ENCODE measurements at regions not wholly inside any gene's neighbourhood (a gene's known extent, or its start where the extent isn't known, plus 50 kb on each side); places are given as distances from the start of the nearest gene placed in this dataset.
"Not testable (repeated sequence)": the region's sequence is repeated elsewhere in the genome, so short reads cannot be mapped to it uniquely, and the experiment has no call there.

DNA sequence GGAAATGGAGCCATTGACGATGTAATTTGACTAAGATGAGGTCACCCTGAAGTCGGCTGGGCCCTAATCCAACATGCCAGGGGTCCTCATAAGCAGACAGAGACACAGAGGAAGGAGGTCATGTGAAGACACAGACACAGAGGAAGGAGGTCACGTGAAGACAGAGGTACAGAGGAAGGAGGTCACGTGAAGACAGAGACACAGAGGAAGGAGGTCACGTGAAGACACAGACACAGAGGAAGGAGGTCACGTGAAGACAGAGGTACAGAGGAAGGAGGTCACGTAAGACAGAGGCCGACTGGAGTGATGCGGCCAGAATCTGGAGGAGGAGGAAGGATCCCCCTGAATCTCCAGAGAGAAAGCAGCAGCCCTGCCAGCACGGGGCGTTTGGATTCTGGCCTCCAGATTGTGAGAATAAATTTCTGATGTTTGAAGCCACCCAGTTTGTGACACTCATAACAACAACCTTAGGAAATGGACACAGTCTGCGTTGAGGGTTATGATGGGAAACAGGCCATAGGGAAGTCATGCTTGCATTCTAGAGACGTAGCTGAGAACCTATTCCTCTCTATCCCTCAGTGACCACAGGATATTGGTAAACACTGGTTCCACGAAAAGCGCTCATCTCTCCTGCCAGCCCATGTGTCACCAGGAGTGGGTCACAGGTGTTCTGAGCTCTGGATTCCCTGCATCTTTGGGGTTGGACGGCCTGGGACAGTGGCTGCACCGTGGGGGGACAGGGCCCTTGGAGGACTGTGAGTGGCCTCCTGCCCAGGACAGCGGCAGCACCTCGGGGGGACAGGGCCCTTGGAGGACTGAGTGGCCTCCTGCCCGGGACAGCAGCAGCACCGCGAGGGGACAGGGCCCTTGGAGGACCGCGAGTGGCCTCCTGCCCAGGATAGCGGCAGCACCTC, 108.5 kb downstream of the SOX1 start:
- Mint-ChIP-seq H3K4me3 (no peak overlapping the region), H3K4me1 (no peaks in the 10 kb centered on the region), H3K36me3 (ENCODE audit: low read depth) (no peaks in the 10 kb centered on the region), H3K27me3 (no peaks in the 10 kb centered on the region), H3K27ac (no peak overlapping the region), H3K9me3 (no peaks in the 10 kb centered on the region)
- intact Hi-C loops (cut with micrococcal nuclease), result no loop called here
- no peak for DNase-seq

DNA sequence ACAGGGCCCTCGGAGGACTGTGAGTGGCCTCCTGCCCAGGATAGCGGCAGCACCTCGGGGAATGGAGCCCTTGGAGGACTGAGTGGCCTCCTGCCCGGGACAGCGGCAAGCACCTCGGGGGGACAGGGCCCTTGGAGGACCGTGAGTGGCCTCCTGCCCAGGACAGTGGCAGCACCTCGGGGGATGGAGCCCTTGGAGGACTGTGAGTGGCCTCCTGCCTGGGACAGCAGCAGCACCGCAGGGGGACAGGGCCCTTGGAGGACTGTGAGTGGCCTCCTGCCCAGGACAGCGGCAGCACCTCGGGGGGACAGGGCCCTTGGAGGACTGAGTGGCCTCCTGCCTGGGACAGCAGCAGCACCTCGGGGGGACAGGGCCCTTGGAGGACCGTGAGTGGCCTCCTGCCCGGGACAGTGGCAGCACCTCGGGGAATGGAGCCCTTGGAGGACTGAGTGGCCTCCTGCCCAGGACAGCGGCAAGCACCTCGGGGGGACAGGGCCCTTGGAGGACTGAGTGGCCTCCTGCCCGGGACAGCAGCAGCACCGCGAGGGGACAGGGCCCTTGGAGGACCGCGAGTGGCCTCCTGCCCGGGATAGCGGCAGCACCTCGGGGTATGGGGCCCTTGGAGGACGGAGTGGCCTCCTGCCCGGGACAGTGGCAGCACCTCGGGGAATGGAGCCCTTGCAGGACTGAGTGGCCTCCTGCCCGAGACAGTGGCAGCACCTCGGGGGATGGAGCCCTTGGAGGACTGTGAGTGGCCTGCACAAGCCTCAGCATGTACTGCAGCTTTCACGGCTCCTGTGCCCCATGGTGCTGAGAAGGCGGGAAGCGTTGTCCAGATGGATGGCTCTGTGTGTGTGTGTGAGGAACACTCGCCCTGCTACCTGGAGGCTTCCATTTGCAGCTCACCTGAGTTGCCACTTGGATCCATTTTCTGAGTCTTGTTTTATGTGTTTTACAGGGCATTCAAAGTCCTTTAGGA, 109.5 kb downstream of the SOX1 start:
- DNase-seq; H3K27ac Mint-ChIP-seq; H3K27me3 Mint-ChIP-seq; H3K36me3 Mint-ChIP-seq (ENCODE audit: low read depth); H3K9me3 Mint-ChIP-seq; H3K4me3 Mint-ChIP-seq; intact Hi-C loops (cut with micrococcal nuclease); H3K4me1 Mint-ChIP-seq: not testable (repeated sequence)

DNA sequence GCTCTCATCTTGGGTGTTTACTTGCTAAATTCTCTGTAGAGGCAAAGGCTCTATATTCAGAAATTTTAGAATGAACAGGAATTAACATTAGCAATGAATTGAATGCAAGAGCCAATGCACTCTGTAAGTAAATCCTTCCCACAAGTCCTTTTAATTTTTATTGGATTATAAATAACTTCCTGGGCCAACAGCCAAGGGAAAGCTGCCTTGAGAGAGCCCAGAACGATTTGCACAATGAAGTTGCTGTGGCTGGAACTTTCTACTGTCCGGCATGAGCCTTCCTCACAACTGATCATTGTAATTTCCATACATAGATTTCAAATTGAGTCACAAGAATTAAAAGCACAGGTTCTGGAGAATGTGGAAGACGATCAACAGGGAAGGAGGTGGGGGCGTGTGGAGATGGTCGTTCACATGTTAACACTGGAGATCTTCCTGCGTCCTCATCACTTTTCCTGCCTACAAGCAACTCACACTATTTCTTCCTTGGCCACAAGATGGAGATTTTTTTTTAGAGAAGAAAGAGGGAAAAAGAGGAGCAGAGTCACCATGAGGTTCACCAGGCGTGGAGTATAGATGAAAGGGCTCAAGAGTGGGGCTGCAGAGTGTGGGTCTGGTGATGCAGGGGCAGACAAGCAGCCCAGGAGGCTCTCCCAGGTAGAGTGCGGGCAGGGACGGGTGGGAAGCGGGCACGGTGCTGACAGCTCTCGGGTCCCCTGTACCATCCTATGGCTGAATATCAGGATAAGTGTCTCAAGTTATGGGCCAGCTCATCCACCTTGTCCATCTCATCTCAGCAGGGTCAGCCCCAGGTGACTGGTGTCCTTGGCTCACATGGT, 110.7 kb downstream of the SOX1 start:
- no peak for DNase-seq
- no peak overlapping the region for H3K27ac Mint-ChIP-seq
- no peaks in the 10 kb centered on the region for H3K9me3 Mint-ChIP-seq
- H3K27me3 Mint-ChIP-seq, result no peaks in the 10 kb centered on the region
- no peaks in the 10 kb centered on the region for H3K4me1 Mint-ChIP-seq
- no peak overlapping the region for H3K4me3 Mint-ChIP-seq
- intact Hi-C loops (cut with micrococcal nuclease), result no loop called here
- no peaks in the 10 kb centered on the region for H3K36me3 Mint-ChIP-seq (ENCODE audit: low read depth)

DNA sequence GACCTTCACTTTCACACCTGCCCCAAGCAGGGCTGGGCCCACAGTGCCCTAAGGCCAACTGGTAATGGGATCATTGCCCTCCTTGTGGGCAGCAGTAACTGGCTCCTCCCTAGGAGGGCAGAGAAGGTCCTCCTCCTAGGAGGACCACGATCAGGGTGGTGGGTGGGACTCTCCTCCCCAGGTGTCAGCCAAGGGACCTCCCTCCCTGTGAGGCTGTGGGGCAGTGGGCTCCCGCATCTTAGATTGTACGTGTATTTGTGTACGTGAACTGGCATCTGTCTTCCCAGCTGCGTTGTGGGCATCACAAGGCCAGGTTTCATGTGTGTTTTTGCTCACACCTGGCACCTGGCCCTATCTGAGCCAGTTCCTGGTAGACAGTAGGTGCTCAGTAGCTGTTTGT, 111.8 kb downstream of the SOX1 start:
- no peak for DNase-seq
- intact Hi-C loops (cut with micrococcal nuclease), result no loop called here
- H3K4me1 Mint-ChIP-seq, result no peaks in the 10 kb centered on the region

DNA sequence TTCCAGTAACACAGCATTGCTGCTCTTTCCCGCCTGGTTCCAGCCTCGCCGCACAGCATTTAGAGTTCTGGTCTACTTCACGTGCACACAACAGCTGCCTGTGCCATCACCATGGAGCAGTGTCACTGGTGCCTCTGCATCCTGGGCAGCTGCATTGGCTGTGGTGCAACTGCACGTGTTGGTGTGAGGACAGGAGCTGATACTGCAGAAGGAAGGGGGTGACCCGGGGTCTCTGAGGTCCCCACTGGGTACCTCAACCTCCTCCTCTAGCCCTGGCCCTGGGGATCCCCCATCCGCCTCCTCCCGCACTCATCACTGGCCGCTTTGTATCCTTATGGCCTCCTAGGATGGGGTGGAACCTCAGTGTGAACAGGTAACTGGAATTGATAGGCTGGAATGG, 112.5 kb downstream of the SOX1 start:
- Mint-ChIP-seq H3K27me3 (no peaks in the 10 kb centered on the region), H3K36me3 (ENCODE audit: low read depth) (no peaks in the 10 kb centered on the region), H3K9me3 (no peaks in the 10 kb centered on the region), H3K27ac (no peak overlapping the region), H3K4me3 (no peak overlapping the region), H3K4me1 (no peaks in the 10 kb centered on the region)
- DNase-seq, result no peak
- intact Hi-C loops (cut with micrococcal nuclease), result no loop called here

More for the DNA sequence above, 111.8 kb downstream of the SOX1 start:
- Mint-ChIP-seq H3K27ac (no peak overlapping the region), H3K36me3 (ENCODE audit: low read depth) (no peaks in the 10 kb centered on the region), H3K4me3 (no peak overlapping the region), H3K9me3 (no peaks in the 10 kb centered on the region), H3K27me3 (no peaks in the 10 kb centered on the region)

DNA sequence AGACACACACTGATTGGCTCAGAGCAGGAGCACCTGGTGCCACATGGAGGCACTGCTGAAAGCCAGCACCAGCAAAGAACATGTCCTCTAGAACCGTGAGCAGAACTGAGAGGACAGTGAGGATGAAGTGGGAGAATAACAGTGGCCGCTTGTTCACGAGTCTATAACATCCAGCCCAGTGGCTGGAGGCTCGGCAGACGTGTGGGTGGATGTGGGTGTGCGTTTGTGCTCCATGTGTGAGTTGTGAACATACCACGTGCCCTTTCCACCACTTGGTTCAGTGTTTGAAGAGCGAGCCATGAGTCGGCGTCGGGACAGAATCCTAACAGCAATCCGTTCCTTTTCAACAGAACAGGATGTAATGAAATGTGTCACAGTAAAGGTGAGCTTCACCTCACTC, 113.0 kb downstream of the SOX1 start:
- Mint-ChIP-seq H3K27me3 (no peaks in the 10 kb centered on the region), H3K4me3 (no peak overlapping the region), H3K36me3 (ENCODE audit: low read depth) (no peaks in the 10 kb centered on the region), H3K4me1 (no peaks in the 10 kb centered on the region), H3K27ac (no peak overlapping the region), H3K9me3 (no peaks in the 10 kb centered on the region)
- no peak for DNase-seq
- intact Hi-C loops (cut with micrococcal nuclease), result no loop called here

DNA sequence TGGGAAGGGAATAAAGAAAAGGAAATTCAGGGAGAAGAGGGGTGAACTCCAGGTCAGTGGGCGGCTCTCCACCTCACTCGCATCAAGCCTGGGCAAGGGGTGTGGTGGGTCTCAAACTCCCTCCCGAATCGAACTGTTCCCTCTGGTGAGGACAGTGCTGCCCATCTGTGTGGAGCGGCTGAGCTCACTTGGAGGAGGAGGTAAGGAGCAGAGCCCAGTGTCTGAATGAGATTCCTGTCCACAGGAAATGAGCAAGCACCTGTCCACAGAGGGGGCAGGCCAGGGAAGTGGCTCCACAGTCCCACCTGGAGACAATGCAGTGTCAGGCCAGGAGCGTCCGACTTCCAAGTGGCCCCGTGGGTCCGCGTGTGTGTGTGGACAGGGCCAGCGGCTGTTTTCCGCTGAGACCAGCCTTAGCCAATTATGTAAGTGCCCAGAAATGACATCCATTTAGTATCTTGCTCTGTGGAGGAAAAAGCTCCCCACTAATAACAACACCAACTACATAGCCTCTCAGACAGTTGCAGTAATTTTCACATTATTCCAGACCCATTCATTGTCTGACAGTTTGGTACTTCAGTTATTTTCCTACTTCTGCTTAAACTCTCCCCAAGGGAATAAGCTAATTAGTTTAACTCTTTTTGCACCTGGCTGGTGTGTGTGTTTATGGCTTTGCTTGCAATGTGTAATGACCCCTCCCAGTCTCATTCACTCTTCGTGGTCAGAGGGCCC, 114.6 kb downstream of the SOX1 start:
- no peak overlapping the region for H3K27ac Mint-ChIP-seq
- H3K4me3 Mint-ChIP-seq, result no peak overlapping the region
- H3K4me1 Mint-ChIP-seq, result no peaks in the 10 kb centered on the region
- H3K27me3 Mint-ChIP-seq, result no peaks in the 10 kb centered on the region
- no peaks in the 10 kb centered on the region for H3K9me3 Mint-ChIP-seq
- no peak for DNase-seq
- intact Hi-C loops (cut with micrococcal nuclease), result no loop called here
- no peaks in the 10 kb centered on the region for H3K36me3 Mint-ChIP-seq (ENCODE audit: low read depth)

DNA sequence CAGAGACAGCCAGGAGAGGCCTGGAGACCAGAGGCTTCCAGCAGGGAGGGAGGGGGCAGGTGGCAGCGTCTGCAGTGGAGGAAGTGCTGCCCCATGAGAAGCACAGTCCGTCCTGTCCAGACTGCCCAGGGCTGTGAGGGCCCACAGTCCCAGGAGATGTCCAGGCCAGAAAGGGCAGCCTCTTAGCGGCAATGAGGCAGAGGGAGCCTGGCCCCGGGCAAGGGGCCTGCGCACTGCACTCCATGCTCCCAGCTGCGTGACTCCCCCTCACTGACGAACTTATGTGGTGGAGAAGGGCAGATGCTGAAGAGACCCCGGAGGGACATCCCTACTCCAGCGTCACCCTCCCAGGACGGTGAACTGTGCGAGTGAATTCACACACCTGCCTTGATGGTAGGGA, 115.3 kb downstream of the SOX1 start:
- intact Hi-C loops (cut with micrococcal nuclease), result no loop called here
- Mint-ChIP-seq H3K27ac (no peak overlapping the region), H3K4me3 (no peak overlapping the region), H3K9me3 (no peaks in the 10 kb centered on the region), H3K36me3 (ENCODE audit: low read depth) (no peaks in the 10 kb centered on the region), H3K4me1 (no peaks in the 10 kb centered on the region), H3K27me3 (no peaks in the 10 kb centered on the region)
- no peak for DNase-seq

DNA sequence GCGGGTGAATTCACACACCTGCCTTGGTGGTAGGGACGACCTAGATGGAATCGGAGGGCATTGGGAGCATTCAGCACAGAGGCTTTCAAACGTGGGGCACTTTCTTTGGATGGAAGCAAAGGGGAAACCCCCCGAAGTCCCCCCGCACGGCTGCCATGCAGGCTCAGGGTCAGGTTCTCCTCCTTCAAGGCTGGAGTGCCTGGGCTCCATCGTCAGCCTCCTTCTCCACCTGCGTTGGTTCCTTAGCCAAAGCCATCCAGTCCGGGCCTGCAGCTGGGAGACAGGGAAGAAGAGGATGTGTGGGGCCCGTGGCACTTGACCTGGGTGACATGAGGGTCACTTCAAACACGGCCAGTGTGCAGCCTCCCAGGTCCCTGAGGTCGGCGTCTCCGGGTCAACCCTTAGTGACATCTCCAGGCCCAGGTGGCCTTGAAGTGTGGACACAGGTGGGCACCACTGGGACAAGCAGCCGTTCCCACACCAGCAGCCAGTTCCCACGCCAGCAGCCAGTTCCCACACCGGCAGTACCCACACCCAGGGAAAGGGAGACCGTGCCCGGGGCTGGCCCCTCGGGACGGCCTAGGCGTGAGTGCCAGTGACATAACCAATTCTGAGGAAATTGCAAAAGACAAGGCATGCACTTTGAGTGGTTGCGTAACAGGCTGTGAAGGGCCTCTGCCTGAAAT, 116.0 kb downstream of the SOX1 start:
- Mint-ChIP-seq H3K27me3 (no peaks in the 10 kb centered on the region), H3K27ac (no peak overlapping the region), H3K36me3 (ENCODE audit: low read depth) (no peaks in the 10 kb centered on the region), H3K9me3 (no peaks in the 10 kb centered on the region), H3K4me3 (no peak overlapping the region), H3K4me1 (no peaks in the 10 kb centered on the region)
- intact Hi-C loops (cut with micrococcal nuclease), result no loop called here
- DNase-seq, result no peak

DNA sequence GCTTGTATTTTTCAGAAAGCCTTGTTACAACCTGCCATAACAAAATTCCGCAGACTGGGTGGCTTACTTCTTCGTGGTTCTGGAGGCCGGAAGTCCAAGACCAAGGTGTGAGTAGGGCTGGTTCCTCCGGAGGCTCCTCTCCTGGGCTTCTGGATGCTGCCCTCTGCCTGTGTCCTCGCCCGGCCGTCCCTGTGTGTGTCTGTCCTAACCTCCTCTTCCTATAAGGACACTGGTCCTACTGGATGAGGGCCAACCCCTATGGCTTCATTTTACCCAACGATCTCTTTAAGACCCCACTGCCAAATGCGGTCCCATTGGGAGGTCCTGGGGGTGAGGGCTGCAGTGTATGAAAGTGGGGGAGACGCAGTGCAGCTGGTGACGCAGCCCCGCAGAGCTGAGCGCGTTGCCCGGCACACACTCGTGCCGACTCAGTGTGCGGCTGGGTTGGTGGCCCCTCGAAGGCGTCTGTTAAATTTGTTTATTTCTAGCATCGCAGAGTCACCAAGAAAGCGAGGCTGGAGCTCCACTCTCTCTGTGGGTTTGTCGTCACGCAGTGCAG, 116.7 kb downstream of the SOX1 start:
- Mint-ChIP-seq H3K9me3 (no peaks in the 10 kb centered on the region), H3K36me3 (ENCODE audit: low read depth) (no peaks in the 10 kb centered on the region), H3K4me3 (no peak overlapping the region), H3K4me1 (no peaks in the 10 kb centered on the region), H3K27me3 (no peaks in the 10 kb centered on the region), H3K27ac (no peak overlapping the region)
- no peak for DNase-seq
- intact Hi-C loops (cut with micrococcal nuclease), result no loop called here

DNA sequence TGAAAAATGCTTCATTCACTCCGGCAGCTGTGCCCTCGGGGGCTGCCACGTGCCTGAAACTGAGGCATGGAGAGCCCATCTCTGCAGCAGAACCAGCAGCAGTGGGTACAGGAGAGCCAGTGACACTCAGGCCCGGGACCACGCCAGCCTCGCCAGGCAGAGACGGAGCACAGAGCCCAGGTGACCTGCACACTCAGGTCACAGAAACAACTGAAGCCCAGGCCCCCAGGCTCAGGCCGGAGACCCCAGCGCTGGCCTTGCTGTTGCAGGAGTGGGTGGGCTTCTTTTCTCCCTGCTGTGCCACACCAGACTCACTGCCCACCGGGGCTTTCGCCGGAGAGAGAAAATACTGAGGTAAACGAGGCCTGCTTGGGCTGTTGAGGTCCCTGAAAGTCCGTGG, 117.3 kb downstream of the SOX1 start:
- Mint-ChIP-seq H3K4me1 (no peaks in the 10 kb centered on the region), H3K27me3 (no peaks in the 10 kb centered on the region), H3K36me3 (ENCODE audit: low read depth) (no peaks in the 10 kb centered on the region), H3K9me3 (no peaks in the 10 kb centered on the region), H3K4me3 (no peak overlapping the region), H3K27ac (no peak overlapping the region)
- intact Hi-C loops (cut with micrococcal nuclease), result no loop called here
- no peak for DNase-seq

DNA sequence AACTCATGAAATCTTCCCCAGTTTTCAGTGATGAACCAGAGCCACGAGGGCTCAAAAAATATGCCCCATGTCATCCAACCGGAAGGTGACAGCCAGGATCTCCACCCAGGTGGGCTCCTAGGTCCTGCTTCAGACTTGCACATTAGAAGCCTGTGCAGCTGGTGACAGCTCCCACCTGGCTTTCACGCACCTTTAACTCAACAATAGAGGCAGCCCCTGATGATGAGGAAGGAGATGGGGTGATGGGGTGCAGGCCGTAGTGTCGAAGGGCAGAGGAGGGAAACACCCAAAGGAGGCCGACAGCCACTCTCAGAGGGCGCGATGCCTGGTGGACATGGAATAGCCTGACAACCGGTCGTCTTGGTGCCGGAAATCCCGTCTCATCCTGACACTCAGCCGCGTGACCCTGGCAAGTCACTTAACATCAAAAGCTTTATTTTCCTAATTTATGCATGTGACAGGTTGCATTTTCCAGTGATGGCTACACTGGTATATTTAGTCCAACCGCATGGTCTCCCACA, 118.0 kb downstream of the SOX1 start:
- Mint-ChIP-seq H3K27ac (no peak overlapping the region), H3K4me3 (no peak overlapping the region), H3K27me3 (no peaks in the 10 kb centered on the region), H3K36me3 (ENCODE audit: low read depth) (no peaks in the 10 kb centered on the region), H3K9me3 (no peaks in the 10 kb centered on the region), H3K4me1 (no peaks in the 10 kb centered on the region)
- DNase-seq, result no peak
- intact Hi-C loops (cut with micrococcal nuclease), result no loop called here
